ENCODE measurements at regions not wholly inside any gene's neighbourhood (a gene's known extent, or its start where the extent isn't known, plus 50 kb on each side); places are given as distances from the start of the nearest gene placed in this dataset.

GRCh38 chr3:66586853-66587252 lies 86.0 kb upstream of the LRIG1 start:
- TF ChIP-seq POLR2AphosphoS5 (IDR thresholded peaks at IDR 0.05; ENCODE audit: insufficient read depth in 1 of 2, low read depth in 1 of 2) (no peak), CTCF (IDR thresholded peaks at IDR 0.05) (no peak)
